Right atrium auricular region (tissue), 2 donors: ENCODE measurements at regions not wholly inside any gene's neighbourhood (a gene's known extent, or its start where the extent isn't known, plus 50 kb on each side); places are given as distances from the start of the nearest gene placed in this dataset.

Source experiments
- DNase-seq: peaks from one replicate; pipeline ENCODE4 v3.0.0-alpha.2; 2019; ENCODE audit warnings: low spot score
- H3K27ac ChIP-seq, 2 donors: fragments of 200-600 bp; sonication (generic); 1 replicate in 1 of 2; 2 replicates in 1 of 2; pipeline ENCODE4 v1.5.1; 2016 to 2019
- H3K27me3 ChIP-seq, 2 donors: fragments of 200-600 bp; sonication (generic); one replicate each; pipeline versions ENCODE4 v1.5.1 to v1.6.0; 2017 to 2019
- H3K36me3 ChIP-seq: fragments of 200-600 bp; sonication (generic); one replicate; pipeline ENCODE4 v1.5.1; 2016
- H3K4me1 ChIP-seq, 2 donors: fragments of 200-600 bp; sonication (generic); one replicate each; pipeline versions ENCODE4 v1.5.1 to v1.6.0; 2017 to 2019
- H3K4me3 ChIP-seq, 2 donors: fragments of 200-600 bp; sonication (generic); 1 replicate in 1 of 2; 2 replicates in 1 of 2; pipeline ENCODE4 v1.5.1; 2017 to 2019; ENCODE audit warnings: mild to moderate bottlenecking in 1 of 2, moderate library complexity in 1 of 2
- H3K9me3 ChIP-seq, 2 donors: fragments of 200-600 bp; sonication (generic); one replicate each; pipeline ENCODE4 v1.5.1; 2019
- CTCF ChIP-seq, 2 donors: fragments of 200-600 bp; sonication (generic); IDR thresholded peaks; one replicate each; pipeline ENCODE4 v1.5.1; 2019; ENCODE audit warnings: antibody characterized with exemption in 2 of 2

- Histone ChIP-seq H3K27ac (no peak overlapping the region), H3K4me1 (no peaks in the 10 kb centered on the region), H3K27me3 (no peaks in the 10 kb centered on the region), H3K9me3 (no peaks in the 10 kb centered on the region), H3K36me3 (no peaks in the 10 kb centered on the region), H3K4me3 (no peak overlapping the region)
- no peak for TF ChIP-seq CTCF (IDR thresholded peaks at IDR 0.05)
- DNase-seq = no peak
Observed at GRCh38 chr6:92121228-92121627, 1298.1 kb downstream of the EPHA7 start.

GRCh38 chr6:92117800-92118199, 1301.6 kb downstream of the EPHA7 start:
- Histone ChIP-seq H3K9me3 (no peaks in the 10 kb centered on the region), H3K27ac (no peak overlapping the region), H3K27me3 (no peaks in the 10 kb centered on the region), H3K4me3 (no peak overlapping the region), H3K36me3 (no peaks in the 10 kb centered on the region), H3K4me1 (no peaks in the 10 kb centered on the region)
- DNase-seq = no peak
- TF ChIP-seq CTCF (IDR thresholded peaks at IDR 0.05) = no peak

GRCh38 chr6:92114797-92115196, 1304.6 kb downstream of the EPHA7 start:
- DNase-seq = no peak
- no peak overlapping the region for H3K27ac ChIP-seq

GRCh38 chr6:92114091-92114675, 1305.2 kb downstream of the EPHA7 start:
- no peaks in the 10 kb centered on the region for H3K4me1 ChIP-seq
- H3K9me3 ChIP-seq = no peaks in the 10 kb centered on the region
- H3K27me3 ChIP-seq = no peaks in the 10 kb centered on the region
- no peak overlapping the region for H3K27ac ChIP-seq
- H3K36me3 ChIP-seq = no peaks in the 10 kb centered on the region
- no peak for TF ChIP-seq CTCF (IDR thresholded peaks at IDR 0.05)
- no peak for DNase-seq
- no peak overlapping the region for H3K4me3 ChIP-seq

More at GRCh38 chr6:92114797-92115196, 1304.6 kb downstream of the EPHA7 start:
- no peaks in the 10 kb centered on the region for H3K4me1 ChIP-seq
- H3K9me3 ChIP-seq = no peaks in the 10 kb centered on the region
- no peaks in the 10 kb centered on the region for H3K27me3 ChIP-seq
- no peak for TF ChIP-seq CTCF (IDR thresholded peaks at IDR 0.05)
- no peak overlapping the region for H3K4me3 ChIP-seq
- no peaks in the 10 kb centered on the region for H3K36me3 ChIP-seq

- Histone ChIP-seq H3K27me3 (no peaks in the 10 kb centered on the region), H3K27ac (no peak overlapping the region), H3K9me3 (no peaks in the 10 kb centered on the region), H3K4me3 (no peak overlapping the region), H3K4me1 (no peaks in the 10 kb centered on the region), H3K36me3 (no peaks in the 10 kb centered on the region)
- DNase-seq = no peak
- no peak for TF ChIP-seq CTCF (IDR thresholded peaks at IDR 0.05)
Observed at GRCh38 chr6:92111386-92111785, 1308.0 kb downstream of the EPHA7 start.

GRCh38 chr6:92110403-92110802, 1309.0 kb downstream of the EPHA7 start:
- H3K27ac ChIP-seq = no peak overlapping the region
- no peaks in the 10 kb centered on the region for H3K27me3 ChIP-seq
- no peak for DNase-seq
- no peak overlapping the region for H3K4me3 ChIP-seq
- no peaks in the 10 kb centered on the region for H3K9me3 ChIP-seq
- TF ChIP-seq CTCF (IDR thresholded peaks at IDR 0.05) = no peak
- H3K36me3 ChIP-seq = no peaks in the 10 kb centered on the region
- no peaks in the 10 kb centered on the region for H3K4me1 ChIP-seq
